GM12878 (cell line): ENCODE measurements at regions not wholly inside any gene's neighbourhood (a gene's known extent, or its start where the extent isn't known, plus 50 kb on each side); places are given as distances from the start of the nearest gene placed in this dataset.

Experiments used
- ATAC-seq: fragments of 200-7000 bp; cut with Tn5 transposase; 3 replicates; pipeline ENCODE4 v1.9.1; 2020; ENCODE audit warnings: mild to moderate bottlenecking, moderate library complexity
- BruUV-seq: library from RNA; stranded (reverse); fragments of 400-500 nt; replicated peaks from 2 replicates; lab custom pipeline; 2021; lab: Mats Ljungman, UMichigan
- CTCF ChIA-PET: fragments of 300-600 bp; sonication (Branson Sonifier 250); formaldehyde crosslinking; extraction: SDS; loops from one replicate; lab custom pipeline; 2021; ENCODE audit warnings: inconsistent platforms; lab: Yijun Ruan, JAX
- POLR2A ChIA-PET: fragments of 350-600 bp; formaldehyde crosslinking; extraction: SDS; loops from one replicate; lab custom pipeline; 2021; ENCODE audit warnings: inconsistent platforms; lab: Charles Lee
- RAD21 ChIA-PET: fragments of 300-600 bp; sonication (Branson Sonifier 250); formaldehyde crosslinking; loops from one replicate; lab custom pipeline; 2023; ENCODE audit warnings: antibody characterized with exemption; ENCODE audit not compliant: unreplicated experiment; lab: Charles Lee
- SMC1A ChIA-PET: fragments of 300-600 bp; sonication (Branson Sonifier 250); formaldehyde crosslinking; loops from one replicate; lab custom pipeline; 2023; ENCODE audit not compliant: unreplicated experiment, uncharacterized antibody; lab: Charles Lee
- DNase-seq: peaks from one replicate; pipeline ENCODE4 v3.0.0-alpha.2; 2011; ENCODE audit warnings: low read depth, low spot score
- FAIRE-seq: peaks from 3 replicates; lab custom pipeline; 2011; peaks lifted over from hg19 to GRCh38; lab: Jason Lieb, UNC
- H2AFZ ChIP-seq: 2 replicates; pipeline ENCODE4 v1.6.0; 2011; ENCODE audit warnings: low read depth, low read length, control low read depth; ENCODE audit not compliant: control insufficient read depth
- H3K27ac ChIP-seq: 2 replicates; pipeline ENCODE4 v1.5.1; 2011; ENCODE audit warnings: control low read depth; ENCODE audit not compliant: control insufficient read depth, insufficient read depth
- H3K27me3 ChIP-seq, 2 experiments: replicated peaks in 1 of 2; 2 replicates each; pipeline versions ENCODE4 v1.6.0 to v1.6.1; 2011; ENCODE audit warnings: low read length in 1 of 2; ENCODE audit not compliant: control insufficient read depth in 2 of 2, insufficient read depth in 2 of 2
- H3K36me3 ChIP-seq, 2 experiments: 2 replicates each; pipeline ENCODE4 v1.5.1; 2011; ENCODE audit warnings: low read length in 1 of 2; ENCODE audit not compliant: control insufficient read depth in 2 of 2, insufficient read depth in 2 of 2
- H3K4me1 ChIP-seq: 2 replicates; pipeline ENCODE4 v1.6.1; 2011; ENCODE audit warnings: mild to moderate bottlenecking, low read length, moderate library complexity, mixed read lengths; ENCODE audit not compliant: control insufficient read depth, insufficient read depth
- H3K4me2 ChIP-seq: 2 replicates; pipeline ENCODE4 v1.6.0; 2011; ENCODE audit warnings: control low read depth; ENCODE audit not compliant: control insufficient read depth, insufficient read depth
- H3K4me3 ChIP-seq: fragments of 200-600 bp; sonication (generic); 2 replicates; pipeline ENCODE4 v1.5.1; 2016
- H3K79me2 ChIP-seq: 2 replicates; pipeline ENCODE4 v1.6.0; 2011; ENCODE audit warnings: low read length; ENCODE audit not compliant: control insufficient read depth, insufficient read depth
- H3K9ac ChIP-seq: 2 replicates; pipeline ENCODE4 v1.8.0; 2011; ENCODE audit warnings: low read length, control low read depth, mixed read lengths; ENCODE audit not compliant: control insufficient read depth, insufficient read depth
- H3K9me3 ChIP-seq: replicated peaks from 3 replicates; pipeline ENCODE4 v1.5.1; 2011; ENCODE audit warnings: mild to moderate bottlenecking, low read length; ENCODE audit not compliant: control insufficient read depth, insufficient read depth
- H4K20me1 ChIP-seq: 2 replicates; pipeline ENCODE4 v1.6.0; 2011; ENCODE audit not compliant: control insufficient read depth, insufficient read depth
- CBFB ChIP-seq: IDR thresholded peaks from 2 replicates; pipeline ENCODE4 v1.6.1; 2016; ENCODE audit warnings: antibody characterized with exemption, low read depth
- CBX5 ChIP-seq: sonication (generic); IDR thresholded peaks from 2 replicates; pipeline ENCODE4 v1.6.1; 2016; ENCODE audit warnings: low read depth, moderate library complexity, mild to moderate bottlenecking, inconsistent platforms
- CHD4 ChIP-seq: fragments of 200-600 bp; sonication (generic); IDR thresholded peaks from 2 replicates; pipeline ENCODE4 v1.6.1; 2016; ENCODE audit warnings: mild to moderate bottlenecking
- ESRRA ChIP-seq: IDR thresholded peaks from 2 replicates; pipeline ENCODE4 v1.6.1; 2012; ENCODE audit warnings: mild to moderate bottlenecking, low read length, improper control_type of control experiment
- EZH2 ChIP-seq: IDR thresholded peaks from 2 replicates; pipeline ENCODE4 v1.6.1; 2012; ENCODE audit warnings: low read depth, mild to moderate bottlenecking, control low read depth, inconsistent platforms, low read length, borderline replicate concordance; ENCODE audit not compliant: control insufficient read depth
- FOXK2 ChIP-seq: fragments of 450-650 bp; IDR thresholded peaks from 2 replicates; pipeline ENCODE4 v1.6.1; 2017; ENCODE audit warnings: mild to moderate bottlenecking, moderate library complexity
- IKZF2 ChIP-seq, 2 experiments: fragments of 450-650 bp; IDR thresholded peaks; 2 replicates each; pipeline ENCODE4 v1.6.1; 2017; ENCODE audit warnings: mild to moderate bottlenecking in 2 of 2, moderate library complexity in 2 of 2
- MEF2A ChIP-seq: IDR thresholded peaks from 2 replicates; pipeline ENCODE4 v1.6.1; 2011; ENCODE audit warnings: low read depth, mild to moderate bottlenecking, low read length, moderate library complexity; ENCODE audit not compliant: insufficient read depth
- NFIC ChIP-seq: IDR thresholded peaks from 2 replicates; pipeline ENCODE4 v1.6.1; 2012; ENCODE audit warnings: low read depth, mild to moderate bottlenecking, inconsistent platforms, low read length, moderate library complexity
- NFYB ChIP-seq: IDR thresholded peaks from 2 replicates; pipeline ENCODE4 v1.6.1; 2011; ENCODE audit warnings: low read depth, mild to moderate bottlenecking, low read length, improper control_type of control experiment, moderate library complexity; ENCODE audit not compliant: insufficient read depth
- RAD21 ChIP-seq: IDR thresholded peaks from 2 replicates; pipeline ENCODE4 v1.6.1; 2011; ENCODE audit warnings: mild to moderate bottlenecking, low read depth, low read length, moderate library complexity; ENCODE audit not compliant: insufficient read depth
- RUNX3 ChIP-seq: IDR thresholded peaks from 2 replicates; pipeline ENCODE4 v1.6.1; 2012; ENCODE audit warnings: low read length, inconsistent platforms
- SPI1 ChIP-seq: IDR thresholded peaks from 2 replicates; pipeline ENCODE4 v1.6.1; 2011; ENCODE audit warnings: low read depth, mild to moderate bottlenecking, low read length, moderate library complexity, borderline replicate concordance; ENCODE audit not compliant: insufficient read depth
- SUPT20H ChIP-seq: IDR thresholded peaks from 2 replicates; pipeline ENCODE4 v1.6.1; 2011; ENCODE audit warnings: low read depth, mild to moderate bottlenecking, low read length, moderate library complexity, borderline replicate concordance; ENCODE audit not compliant: control insufficient read depth
- TCF7 ChIP-seq: IDR thresholded peaks from 2 replicates; pipeline ENCODE4 v1.6.1; 2014; ENCODE audit warnings: antibody characterized with exemption, borderline replicate concordance
- ZBTB4 ChIP-seq: fragments of 450-650 bp; formaldehyde crosslinking; IDR thresholded peaks from 2 replicates; pipeline ENCODE4 v1.4.0; 2022; ENCODE audit warnings: mild to moderate bottlenecking, moderate library complexity
- ZNF24 ChIP-seq: fragments of 450-650 bp; IDR thresholded peaks from 2 replicates; pipeline ENCODE4 v1.6.1; 2017; ENCODE audit warnings: antibody characterized with exemption, mild to moderate bottlenecking
- ZNF274 ChIP-seq: IDR thresholded peaks from one replicate; pipeline ENCODE4 v1.8.0; 2011; ENCODE audit not compliant: insufficient read length, insufficient read depth
- ZNF622 ChIP-seq: fragments of 450-650 bp; IDR thresholded peaks from 2 replicates; pipeline ENCODE4 v1.6.1; 2017; ENCODE audit warnings: mild to moderate bottlenecking, inconsistent platforms
- ZNF687 ChIP-seq: fragments of 450-650 bp; IDR thresholded peaks from 2 replicates; pipeline ENCODE4 v1.6.1; 2017; ENCODE audit warnings: mild to moderate bottlenecking, moderate library complexity
- WGBS: methylation state at CpG from one replicate; pipeline ENCODE4 v1.1.6; 2016; ENCODE audit warnings: low lambda C conversion rate; ENCODE audit not compliant: insufficient replicate concordance, insufficient coverage; ENCODE audit errors: missing lambda C conversion rate; 5-methylcytosine and 5-hydroxymethylcytosine counted together
- in situ Hi-C: fragments of 300-500 bp; cut with MboI; formaldehyde crosslinking; loops from 9 replicates; pipeline ENCODE4 v1.14.3; 2018; ENCODE audit warnings: mixed read lengths
- intact Hi-C: fragments of 100-400 bp; cut with micrococcal nuclease; formaldehyde crosslinking; loops from one replicate; pipeline ENCODE4 v1.14.2; 2022; ENCODE audit not compliant: unreplicated experiment

- CTCF ChIA-PET = interaction anchor here (1.1 to 1.5 kb wide), 2 partner anchors 28 to 30 kb away, joined by 3 read pairs; no protein-coding TSS in a partner anchor
- in situ Hi-C loops (no loop called here), intact Hi-C loops (no loop called here)
- DNase-seq = no peak
- SMC1A ChIA-PET = interaction anchor here (0.8 to 3.7 kb wide), 11 partner anchors 9 to 140 kb away, joined by 3 to 14 read pairs (median 5); no protein-coding TSS in a partner anchor
- Histone ChIP-seq H3K4me2 (no peak overlapping the region), H3K9me3 (no peaks in the 10 kb centered on the region; the same call in 2 of the 3 replicates), H3K27ac (no peak overlapping the region), H3K9ac (no peak overlapping the region), H3K79me2 (no peaks in the 10 kb centered on the region), H2AFZ (no peak overlapping the region), H4K20me1 (no peaks in the 10 kb centered on the region), H3K27me3 (no peaks in the 10 kb centered on the region), H3K4me1 (peaks cover 5% of the 10 kb centered on the region; the same call in 1 of the 2 replicates), H3K36me3 (no peaks in the 10 kb centered on the region), H3K4me3 (no peak overlapping the region)
- 0% methylated on average over 2 of the region's 2 CpGs for WGBS
- peak; percentile 59 for ATAC-seq
- no peak for FAIRE-seq
- BruUV-seq = no TSS peak
- POLR2A ChIA-PET = interaction anchor here (1.0 kb wide), 1 partner anchor 14 kb away, joined by 3 read pairs; no protein-coding TSS in a partner anchor
- RAD21 ChIA-PET = no interaction called here
- no peak for TF ChIP-seq SPI1
- TF ChIP-seq NFYB = no peak
- TF ChIP-seq MEF2A = 0 out of 2 replicates have a peak, but pooled peaks have one; percentile 44
- TF ChIP-seq RUNX3 = peak; percentile 47
- TF ChIP-seq FOXK2 = no peak
- no peak for TF ChIP-seq ESRRA
- no peak for TF ChIP-seq ZBTB4 (CRISPR knock-in tag)
- no peak for TF ChIP-seq ZNF24
- no peak for TF ChIP-seq ZNF622
- no peak for TF ChIP-seq CBFB
- no peak for TF ChIP-seq IKZF2 (IDR thresholded peaks at IDR 0.05)
- no peak for TF ChIP-seq CBX5
- no peak for TF ChIP-seq RAD21
- no peak for TF ChIP-seq SUPT20H
- TF ChIP-seq TCF7 = no peak
- no peak for TF ChIP-seq ZNF274
- TF ChIP-seq EZH2 = no peak
- no peak for TF ChIP-seq CHD4
- TF ChIP-seq ZNF687 = no peak
- TF ChIP-seq NFIC = peak; percentile 59; the same call in 1 of the 2 replicates
These were observed 56.9 kb upstream of the RASA1 start for GRCh38 chr5:87210743-87211142.
